ENCODE measurements at regions not wholly inside any gene's neighbourhood (a gene's known extent, or its start where the extent isn't known, plus 50 kb on each side); places are given as distances from the start of the nearest gene placed in this dataset.

- Histone ChIP-seq H3K4me3 (ENCODE audit: low read depth, low read length) (no peak overlapping the region), H3K36me3 (ENCODE audit: control insufficient read depth, insufficient read depth, low read length) (no peaks in the 10 kb centered on the region), H3K27me3 (ENCODE audit: control insufficient read depth, insufficient read depth, low read length) (no peaks in the 10 kb centered on the region)
- FAIRE-seq (no peak), DNase-seq (ENCODE audit: low read depth) (no peak)
- TF ChIP-seq, protein P1, sequence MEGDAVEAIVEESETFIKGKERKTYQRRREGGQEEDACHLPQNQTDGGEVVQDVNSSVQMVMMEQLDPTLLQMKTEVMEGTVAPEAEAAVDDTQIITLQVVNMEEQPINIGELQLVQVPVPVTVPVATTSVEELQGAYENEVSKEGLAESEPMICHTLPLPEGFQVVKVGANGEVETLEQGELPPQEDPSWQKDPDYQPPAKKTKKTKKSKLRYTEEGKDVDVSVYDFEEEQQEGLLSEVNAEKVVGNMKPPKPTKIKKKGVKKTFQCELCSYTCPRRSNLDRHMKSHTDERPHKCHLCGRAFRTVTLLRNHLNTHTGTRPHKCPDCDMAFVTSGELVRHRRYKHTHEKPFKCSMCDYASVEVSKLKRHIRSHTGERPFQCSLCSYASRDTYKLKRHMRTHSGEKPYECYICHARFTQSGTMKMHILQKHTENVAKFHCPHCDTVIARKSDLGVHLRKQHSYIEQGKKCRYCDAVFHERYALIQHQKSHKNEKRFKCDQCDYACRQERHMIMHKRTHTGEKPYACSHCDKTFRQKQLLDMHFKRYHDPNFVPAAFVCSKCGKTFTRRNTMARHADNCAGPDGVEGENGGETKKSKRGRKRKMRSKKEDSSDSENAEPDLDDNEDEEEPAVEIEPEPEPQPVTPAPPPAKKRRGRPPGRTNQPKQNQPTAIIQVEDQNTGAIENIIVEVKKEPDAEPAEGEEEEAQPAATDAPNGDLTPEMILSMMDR (IDR thresholded peaks at IDR 0.05; ENCODE audit: insufficient read depth, low read length, severe bottlenecking), result no peak
These were observed 962.8 kb downstream of the DNAJB9 start for GRCh38 chr7:109532262-109532992.

GRCh38 chr7:109545686-109546085 lies 976.0 kb downstream of the DNAJB9 start:
- Histone ChIP-seq H3K4me3 (ENCODE audit: low read depth, low read length) (no peak overlapping the region), H3K27me3 (ENCODE audit: control insufficient read depth, insufficient read depth, low read length) (no peaks in the 10 kb centered on the region), H3K36me3 (ENCODE audit: control insufficient read depth, insufficient read depth, low read length) (no peaks in the 10 kb centered on the region)
- TF ChIP-seq, protein P1 (IDR thresholded peaks at IDR 0.05; ENCODE audit: insufficient read depth, low read length, severe bottlenecking), result no peak
- FAIRE-seq (no peak), DNase-seq (ENCODE audit: low read depth) (no peak)

DNA sequence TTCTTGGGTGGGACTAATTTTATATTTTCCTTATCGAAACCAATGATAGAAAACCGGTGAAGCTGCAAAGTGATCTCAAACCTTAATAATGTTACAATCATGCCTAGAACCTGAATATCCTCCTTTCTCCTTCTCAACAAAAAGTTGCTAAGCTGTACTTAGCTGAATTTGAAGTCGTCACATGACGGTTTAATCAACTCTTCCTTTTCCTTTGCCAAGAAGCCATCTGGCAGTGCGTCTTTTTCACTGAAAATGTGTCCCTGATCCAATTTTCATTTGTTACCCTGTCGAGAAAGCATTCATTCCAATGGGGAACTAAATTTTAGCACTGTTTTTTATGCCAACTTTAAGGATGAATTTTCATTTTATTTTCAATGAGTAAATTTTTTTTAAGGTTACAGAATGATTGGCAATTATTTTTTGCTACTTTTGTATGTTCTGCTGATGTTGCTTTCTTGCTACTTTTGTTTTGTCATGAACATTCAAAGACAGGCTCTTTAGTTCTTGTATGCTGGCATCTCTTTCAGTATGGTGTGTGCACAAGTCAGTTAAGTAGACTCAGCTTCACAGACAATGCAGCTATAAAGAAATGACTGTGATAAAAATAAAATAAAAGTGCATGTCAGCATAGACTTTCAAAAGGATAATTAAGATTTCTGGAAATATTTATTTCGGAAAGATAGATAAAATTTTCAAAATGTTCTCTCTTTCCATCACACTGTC lies 980.0 kb downstream of the DNAJB9 start:
- no peak overlapping the region for H3K4me3 ChIP-seq (ENCODE audit: low read depth, low read length)
- DNase-seq (ENCODE audit: low read depth), result no peak
- no peak for FAIRE-seq
- H3K36me3 ChIP-seq (ENCODE audit: control insufficient read depth, insufficient read depth, low read length), result no peaks in the 10 kb centered on the region
- TF ChIP-seq, protein P1 (IDR thresholded peaks at IDR 0.05; ENCODE audit: insufficient read depth, low read length, severe bottlenecking), result no peak
- H3K27me3 ChIP-seq (ENCODE audit: control insufficient read depth, insufficient read depth, low read length), result no peaks in the 10 kb centered on the region

GRCh38 chr7:109552017-109552416 lies 982.3 kb downstream of the DNAJB9 start:
- Histone ChIP-seq H3K27me3 (ENCODE audit: control insufficient read depth, insufficient read depth, low read length) (no peaks in the 10 kb centered on the region), H3K4me3 (ENCODE audit: low read depth, low read length) (no peak overlapping the region), H3K36me3 (ENCODE audit: control insufficient read depth, insufficient read depth, low read length) (no peaks in the 10 kb centered on the region)
- TF ChIP-seq, protein P1 (IDR thresholded peaks at IDR 0.05; ENCODE audit: insufficient read depth, low read length, severe bottlenecking), result no peak
- FAIRE-seq, result no peak
- no peak for DNase-seq (ENCODE audit: low read depth)

- DNase-seq (ENCODE audit: low read depth) (no peak), FAIRE-seq (no peak)
- TF ChIP-seq, protein P1 (IDR thresholded peaks at IDR 0.05; ENCODE audit: insufficient read depth, low read length, severe bottlenecking), result no peak
These were observed 1007.6 kb downstream of the DNAJB9 start for GRCh38 chr7:109577265-109577664.

More at GRCh38 chr7:109577265-109577664, 1007.6 kb downstream of the DNAJB9 start:
- H3K4me3 ChIP-seq (ENCODE audit: low read depth, low read length), result no peak overlapping the region
- H3K36me3 ChIP-seq (ENCODE audit: control insufficient read depth, insufficient read depth, low read length), result no peaks in the 10 kb centered on the region
- no peaks in the 10 kb centered on the region for H3K27me3 ChIP-seq (ENCODE audit: control insufficient read depth, insufficient read depth, low read length)

Data from bronchial epithelial cell (primary cell).